ENCODE measurements at regions not wholly inside any gene's neighbourhood (a gene's known extent, or its start where the extent isn't known, plus 50 kb on each side); places are given as distances from the start of the nearest gene placed in this dataset.
"Not testable (repeated sequence)": the region's sequence is repeated elsewhere in the genome, so short reads cannot be mapped to it uniquely, and the experiment has no call there.

DNA sequence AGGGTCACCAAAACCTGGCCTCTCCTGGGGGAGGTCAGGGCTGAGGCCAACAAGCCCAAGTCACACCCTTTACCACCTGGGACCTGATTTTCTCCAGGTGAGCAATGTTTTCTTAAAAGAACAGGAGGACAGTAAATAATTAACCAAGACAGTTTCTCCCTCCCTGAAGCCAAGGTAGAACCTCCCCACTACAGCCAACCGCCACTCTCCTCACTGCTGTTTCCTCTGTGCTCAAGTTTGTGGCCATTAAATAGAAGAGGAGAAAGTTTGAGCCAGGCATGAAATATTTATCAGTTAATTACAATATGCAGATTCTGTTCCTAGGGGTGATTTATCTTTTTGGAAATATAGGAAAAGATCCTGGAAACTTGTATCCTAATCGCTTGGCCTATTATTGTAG, 150.6 kb upstream of the ANKRD20A1 start:
- DNase-seq, result not testable (repeated sequence)

DNA sequence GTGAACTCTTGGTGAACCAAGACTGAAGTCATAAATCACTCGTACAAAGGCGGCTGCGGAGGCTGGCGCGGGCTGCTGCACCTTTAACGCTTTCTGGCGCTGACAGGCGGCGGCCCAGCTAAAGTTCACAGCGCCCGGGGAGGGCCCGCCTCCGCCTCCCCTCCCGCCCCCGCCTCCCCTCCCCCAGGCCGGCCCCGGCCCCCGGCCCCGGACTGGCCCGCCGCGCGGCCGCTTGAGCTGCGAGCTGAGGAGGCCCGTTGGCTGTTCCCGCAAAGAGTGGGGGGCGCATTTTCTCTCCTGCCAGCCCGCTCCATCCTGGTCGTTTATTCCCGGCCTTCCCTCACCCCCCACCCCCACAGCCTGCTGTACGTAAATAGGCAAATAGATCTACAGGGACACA, 147.3 kb upstream of the ANKRD20A1 start:
- DNase-seq, result not testable (repeated sequence)

DNA sequence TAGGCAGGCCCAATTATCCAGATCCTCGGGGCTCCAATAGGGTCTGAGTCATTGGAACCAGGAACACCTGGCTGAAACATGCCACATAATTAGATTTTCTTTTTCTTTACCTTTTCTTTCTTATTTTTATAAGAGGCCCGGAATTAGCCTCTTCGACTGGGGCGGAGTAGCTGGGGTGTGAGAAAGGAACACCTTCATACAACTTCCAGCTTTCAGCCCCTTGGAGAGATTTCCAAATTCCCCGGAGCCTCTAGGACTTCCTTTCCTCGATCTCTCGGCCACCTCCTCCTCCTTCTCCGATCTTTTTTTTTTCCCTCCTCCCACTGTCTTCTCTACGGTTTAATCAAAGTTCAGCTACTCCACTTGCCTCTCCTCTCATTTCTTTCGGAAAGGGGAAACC, 146.8 kb upstream of the ANKRD20A1 start:
- DNase-seq, result not testable (repeated sequence)

DNA sequence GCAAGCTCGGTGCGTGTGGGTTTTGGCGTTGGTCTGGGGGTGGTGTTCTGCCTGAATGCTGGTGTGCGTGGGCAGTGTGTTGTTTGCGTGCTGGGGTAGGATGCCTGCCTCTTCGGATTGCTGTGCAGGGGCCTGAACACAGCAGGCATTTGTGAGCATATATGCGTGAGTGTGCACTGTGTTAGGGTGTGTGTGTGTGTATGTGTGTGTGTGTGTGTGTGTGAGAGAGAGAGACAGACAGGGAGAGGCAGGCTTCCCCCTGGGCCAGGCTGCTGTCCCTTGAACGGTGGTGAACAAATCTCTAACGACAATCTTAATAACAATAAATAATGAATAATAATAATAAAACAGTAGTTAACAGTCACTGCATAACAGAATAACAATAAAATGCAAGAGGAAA, 145.8 kb upstream of the ANKRD20A1 start:
- peak; percentile 2 for DNase-seq

DNA sequence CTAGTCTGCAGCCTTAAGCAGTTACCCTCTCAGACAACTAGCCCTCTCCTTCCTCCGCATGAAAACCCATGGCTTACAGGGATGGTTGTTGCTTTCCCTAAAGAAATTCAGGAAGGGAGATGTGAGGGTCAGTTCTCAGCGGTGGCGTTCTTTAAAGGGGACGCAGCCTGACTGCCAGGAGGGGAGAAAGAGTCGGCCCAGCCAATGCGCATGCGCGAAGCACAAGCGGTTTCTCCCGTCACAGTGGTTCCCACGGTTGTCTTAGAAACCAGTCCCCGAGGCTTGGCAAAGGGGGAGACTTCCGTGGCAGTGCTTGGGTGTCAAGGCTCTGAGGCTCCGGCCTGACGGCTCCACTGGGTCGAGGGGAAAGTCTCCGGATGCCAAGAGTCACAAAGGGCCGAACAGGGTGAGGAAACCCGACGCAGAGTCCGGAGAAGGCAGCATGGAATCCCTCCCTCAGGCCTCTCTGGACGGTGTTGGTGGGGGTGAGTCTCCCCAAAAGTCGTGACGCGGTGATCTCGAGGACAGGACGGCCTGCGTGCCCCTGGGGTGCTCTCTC, 140.8 kb upstream of the ANKRD20A1 start:
- DNase-seq, result peak; percentile 60

DNA sequence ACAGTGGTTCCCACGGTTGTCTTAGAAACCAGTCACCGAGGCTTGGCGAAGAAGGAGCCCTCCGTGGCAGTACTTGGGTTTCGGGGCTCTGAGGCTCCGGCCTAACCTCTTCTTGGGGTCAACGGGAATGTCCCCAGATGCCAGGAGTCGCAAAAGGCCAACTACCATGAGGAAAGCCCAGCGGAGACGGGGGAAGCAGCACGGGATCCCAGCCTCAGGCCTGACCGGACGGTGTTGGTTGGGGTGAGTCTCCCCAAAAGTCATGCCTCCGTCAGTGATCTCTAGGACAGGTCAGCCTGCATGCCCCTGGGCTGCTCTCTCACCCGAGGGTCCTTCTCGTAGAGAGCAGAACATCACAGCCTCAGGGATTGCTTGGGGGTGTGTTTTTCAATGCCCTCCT, 138.2 kb upstream of the ANKRD20A1 start:
- DNase-seq, result not testable (repeated sequence)

DNA sequence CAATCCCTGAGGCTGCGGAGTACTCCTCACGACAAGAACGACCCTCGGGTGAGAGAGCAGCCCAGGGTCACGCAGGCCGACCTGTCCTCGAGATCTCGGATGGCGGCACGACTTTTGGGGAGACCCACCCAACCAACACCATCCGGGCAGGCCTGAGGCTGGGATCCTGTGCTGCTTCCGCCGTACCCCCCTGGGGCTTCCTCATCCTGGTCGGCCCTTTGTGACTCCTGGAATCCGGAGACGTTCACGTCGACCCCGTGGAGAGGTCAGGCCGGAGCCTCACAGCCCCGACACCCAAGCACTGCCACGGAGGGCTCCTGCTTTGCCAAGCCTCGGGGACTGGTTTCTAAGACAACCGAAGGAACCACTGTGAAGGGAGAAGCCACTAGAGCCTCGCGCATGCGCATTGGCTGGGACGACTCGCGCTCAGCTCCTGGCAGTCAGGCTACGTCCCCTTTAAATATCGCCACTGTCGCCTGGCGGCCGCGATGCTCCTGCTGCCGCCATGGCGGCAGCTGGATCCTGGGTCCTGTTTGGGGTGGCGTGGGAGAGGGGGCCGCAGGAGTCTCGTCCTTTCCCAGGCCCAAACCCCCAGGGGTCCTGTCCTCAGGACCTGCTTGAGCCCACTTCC, 136.2 kb upstream of the ANKRD20A1 start:
- DNase-seq, result not testable (repeated sequence)

DNA sequence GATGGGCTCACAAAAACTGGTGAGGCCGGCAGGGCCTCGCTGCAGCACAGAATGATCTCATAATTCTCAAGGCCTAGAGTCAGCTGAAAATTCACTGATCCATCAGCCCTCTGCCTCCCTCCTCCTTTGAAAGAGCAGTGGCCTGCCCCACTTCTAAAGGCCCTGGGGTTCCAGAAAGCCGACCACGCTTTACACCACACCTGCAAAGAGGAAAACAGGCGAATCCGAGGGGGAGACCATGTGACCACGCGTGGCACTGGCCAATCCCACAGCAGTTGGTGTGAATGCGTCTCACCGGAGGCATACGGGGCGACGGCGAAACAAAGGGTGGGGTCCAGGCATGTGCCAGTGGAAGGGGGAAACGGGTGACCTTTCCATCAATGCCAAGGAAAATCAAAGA, 135.5 kb upstream of the ANKRD20A1 start:
- peak; percentile 17 for DNase-seq

DNA sequence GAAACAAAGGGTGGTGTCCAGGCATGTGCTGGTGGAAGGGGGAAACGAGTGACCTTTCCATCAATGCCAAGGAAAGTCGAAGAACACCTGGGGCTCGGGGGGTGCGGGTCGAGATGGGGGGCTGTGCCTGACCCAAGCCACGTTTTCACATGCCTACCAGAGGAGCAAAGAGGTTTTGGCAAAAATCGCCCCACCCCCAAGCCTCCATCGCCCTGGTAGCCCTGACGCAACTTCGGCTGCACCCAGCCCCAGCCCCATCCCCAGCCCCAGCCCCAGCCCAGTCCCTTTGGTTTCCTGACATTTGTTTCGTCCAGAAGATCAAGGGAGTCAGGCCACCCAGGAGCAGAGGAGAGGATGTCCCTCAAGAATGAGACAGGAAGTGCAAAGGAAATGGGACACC, 133.8 kb upstream of the ANKRD20A1 start:
- DNase-seq, result peak; percentile 31

DNA sequence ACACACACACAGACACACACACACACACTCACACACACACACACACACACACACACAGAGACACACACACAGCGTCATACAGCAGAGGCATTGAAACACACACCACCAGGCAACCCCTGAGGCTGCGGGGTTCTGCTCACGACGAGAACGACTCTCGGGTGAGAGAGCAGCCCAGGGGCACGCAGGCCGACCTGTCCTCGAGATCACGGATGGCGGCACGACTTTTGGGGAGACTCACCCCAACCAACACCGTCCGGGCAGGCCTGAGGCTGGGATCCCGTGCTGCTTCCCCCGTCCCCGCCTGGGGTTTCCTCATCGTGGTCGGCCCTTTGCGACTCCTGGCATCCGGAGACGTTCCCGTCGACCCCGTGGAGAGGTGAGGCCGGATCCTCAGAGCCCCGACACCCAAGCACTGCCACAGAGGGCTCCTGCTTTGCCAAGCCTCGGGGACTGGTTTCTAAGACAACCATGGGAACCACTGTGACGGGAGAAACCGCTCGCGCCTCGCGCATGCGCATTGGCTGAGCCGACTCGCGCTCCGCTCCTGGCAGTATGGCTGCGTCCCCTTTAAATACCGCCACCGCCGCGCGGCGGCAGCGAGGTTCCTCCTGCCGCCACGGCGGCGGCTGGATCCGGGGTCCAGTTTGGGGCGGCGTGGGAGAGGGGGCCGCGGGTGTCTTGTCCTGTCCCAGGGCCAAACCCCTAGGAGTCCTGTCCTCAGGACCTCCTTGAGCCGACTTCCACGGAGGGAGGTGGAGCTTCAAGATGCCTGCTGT, 132.3 kb upstream of the ANKRD20A1 start:
- peak; percentile 46 for DNase-seq

DNA sequence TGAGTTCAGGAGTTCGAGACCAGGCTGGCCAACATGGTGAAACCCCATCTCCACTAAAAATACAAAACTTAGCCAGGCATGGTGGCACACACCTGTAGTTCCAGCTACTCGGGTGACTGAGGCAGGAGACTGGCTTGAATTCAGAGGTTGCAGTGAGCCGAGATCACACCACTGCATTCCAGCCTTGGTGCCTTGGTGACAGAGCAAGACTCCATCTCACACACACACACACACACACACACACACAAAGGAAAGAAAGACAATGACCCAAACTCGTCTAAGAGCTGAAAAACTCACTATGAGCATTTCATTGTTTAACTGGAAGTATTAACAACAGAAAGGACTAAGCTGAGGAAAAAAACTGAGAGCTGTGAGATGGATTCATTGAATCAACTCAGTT, 95.6 kb upstream of the ANKRD20A1 start:
- DNase-seq, result not testable (repeated sequence)

DNA sequence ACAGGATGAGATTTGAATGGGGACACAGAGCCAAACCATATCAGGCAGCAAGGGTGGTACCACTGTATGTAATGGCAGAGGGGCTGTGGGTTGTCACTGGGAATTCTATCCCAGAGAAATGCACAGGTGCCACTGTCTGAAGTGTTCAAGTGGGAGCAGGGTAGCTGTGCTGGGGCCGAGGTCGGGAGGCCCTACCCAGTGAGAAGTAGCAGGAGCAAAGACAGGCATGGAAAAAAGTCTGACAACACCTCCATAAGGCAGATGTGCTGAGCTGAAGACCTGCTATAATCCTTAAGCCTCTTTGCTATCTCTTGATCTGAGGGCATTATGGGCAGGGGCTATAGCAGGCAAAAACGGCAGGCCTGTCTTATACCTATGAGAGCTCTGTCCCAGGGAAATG, 86.9 kb upstream of the ANKRD20A1 start:
- not testable (repeated sequence) for DNase-seq

DNA sequence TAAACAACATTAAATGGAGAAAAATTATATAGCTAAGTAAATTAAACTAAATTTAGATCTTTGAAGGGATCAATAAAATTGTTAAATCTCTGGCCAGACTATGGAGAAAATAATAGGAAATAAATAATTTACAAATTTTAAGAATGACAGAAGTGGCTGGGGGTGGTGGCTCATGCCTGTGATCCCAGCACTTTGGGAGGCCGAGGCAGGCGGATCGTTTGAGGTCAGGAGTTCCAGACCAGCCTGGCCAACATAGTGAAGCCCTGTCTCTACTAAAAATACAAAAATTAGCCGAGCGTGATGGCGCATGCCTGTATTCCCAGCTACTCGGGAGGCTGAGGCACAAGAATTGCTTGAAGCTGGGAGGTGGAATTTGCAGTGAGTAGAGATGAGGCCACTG, 58.6 kb upstream of the ANKRD20A1 start:
- not testable (repeated sequence) for DNase-seq

Measured in CD4-positive, alpha-beta T cell treated with Interleukin-10 for 1 hour (primary cell).